WTC11 (cell line): ENCODE measurements at regions not wholly inside any gene's neighbourhood (a gene's known extent, or its start where the extent isn't known, plus 50 kb on each side); places are given as distances from the start of the nearest gene placed in this dataset.

ENCODE experiments used
- ATAC-seq: fragments of 200-7000 bp; cut with Tn5 transposase; 2 replicates; pipeline ENCODE4 v1.10.0; 2021; ENCODE audit warnings: mild to moderate bottlenecking, moderate library complexity
- CTCF ChIA-PET: fragments of 300-600 bp; sonication (Branson Sonifier 250); formaldehyde crosslinking; loops from one replicate; lab custom pipeline; 2021; ENCODE audit warnings: antibody characterized with exemption; lab: Charles Lee
- POLR2A ChIA-PET: fragments of 350-600 bp; sonication (Branson Sonifier 250); formaldehyde crosslinking; loops from one replicate; lab custom pipeline; 2021; ENCODE audit warnings: antibody characterized with exemption; lab: Charles Lee
- DNase-seq: peaks from one replicate; pipeline ENCODE4 v3.0.0; 2021; ENCODE audit warnings: low spot score
- H3K27ac Mint-ChIP-seq: 2 replicates; pipeline ENCODE4 v1.8.0; 2021; ENCODE audit warnings: mixed read lengths
- H3K27me3 Mint-ChIP-seq: 2 replicates; pipeline ENCODE4 v1.8.0; 2021; ENCODE audit warnings: low read depth, mild to moderate bottlenecking, moderate library complexity, mixed read lengths
- H3K36me3 Mint-ChIP-seq: 2 replicates; pipeline ENCODE4 v1.8.0; 2021; ENCODE audit warnings: mixed read lengths
- H3K4me1 Mint-ChIP-seq: 2 replicates; pipeline ENCODE4 v1.8.0; 2022; ENCODE audit warnings: mixed read lengths
- H3K4me3 Mint-ChIP-seq: 2 replicates; pipeline ENCODE4 v1.8.0; 2021; ENCODE audit warnings: mild to moderate bottlenecking, moderate library complexity, mixed read lengths
- H3K9me3 Mint-ChIP-seq: 2 replicates; pipeline ENCODE4 v1.8.0; 2021; ENCODE audit warnings: mixed read lengths
- CBFB ChIP-seq: sonication (generic); formaldehyde crosslinking; IDR thresholded peaks from 2 replicates; pipeline ENCODE4 v1.8.1; 2022; ENCODE audit warnings: mild to moderate bottlenecking, low read depth, missing genetic modification reagents
- ELF4 ChIP-seq: sonication (generic); formaldehyde crosslinking; IDR thresholded peaks from 2 replicates; pipeline ENCODE4 v1.8.1; 2022; ENCODE audit warnings: low read depth, mild to moderate bottlenecking, moderate library complexity, missing genetic modification reagents
- KAT7 ChIP-seq: sonication (generic); formaldehyde crosslinking; IDR thresholded peaks from 2 replicates; pipeline ENCODE4 v1.8.1; 2023; ENCODE audit warnings: missing genetic modification reagents, mild to moderate bottlenecking, borderline replicate concordance
- RELA ChIP-seq: sonication (generic); formaldehyde crosslinking; IDR thresholded peaks from 2 replicates; pipeline ENCODE4 v1.8.1; 2022; ENCODE audit warnings: missing genetic modification reagents, mild to moderate bottlenecking, borderline replicate concordance
- SMAD4 ChIP-seq: sonication (generic); formaldehyde crosslinking; IDR thresholded peaks from 2 replicates; pipeline ENCODE4 v1.8.0; 2022; ENCODE audit warnings: mild to moderate bottlenecking, missing genetic modification reagents
- TP53 ChIP-seq: sonication (generic); formaldehyde crosslinking; IDR thresholded peaks from 2 replicates; pipeline ENCODE4 v1.8.1; 2023; ENCODE audit warnings: mild to moderate bottlenecking, missing genetic modification reagents
- ZMAT4 ChIP-seq: fragments of 250-450 bp; sonication (Bioruptor Pico); IDR thresholded peaks from 2 replicates; pipeline ENCODE4 v1.9.0; 2021; ENCODE audit warnings: mild to moderate bottlenecking
- ZNF219 ChIP-seq: sonication (generic); formaldehyde crosslinking; IDR thresholded peaks from 2 replicates; pipeline ENCODE4 v1.8.0; 2023; ENCODE audit warnings: missing genetic modification reagents, mild to moderate bottlenecking, borderline replicate concordance
- ZNF263 ChIP-seq: sonication (generic); formaldehyde crosslinking; IDR thresholded peaks from 2 replicates; pipeline ENCODE4 v1.8.1; 2022; ENCODE audit warnings: low read depth, mild to moderate bottlenecking, moderate library complexity, missing genetic modification reagents
- TF ChIP-seq, protein P1 (sequence below): fragments of 250-450 bp; sonication (Bioruptor Pico); conservative IDR thresholded peaks from 2 replicates; pipeline ENCODE4 v1.9.0; 2021; ENCODE audit warnings: mild to moderate bottlenecking
- TF ChIP-seq, protein P2 (sequence below): fragments of 250-450 bp; sonication (Bioruptor Pico); IDR thresholded peaks from 2 replicates; pipeline ENCODE4 v2.1.2; 2022; ENCODE audit warnings: mild to moderate bottlenecking, moderate library complexity
- TF ChIP-seq, protein P3 (sequence below): sonication (generic); formaldehyde crosslinking; IDR thresholded peaks from 2 replicates; pipeline ENCODE4 v1.8.1; 2023; ENCODE audit warnings: mild to moderate bottlenecking, missing genetic modification reagents, moderate library complexity
- TF ChIP-seq, protein P4 (sequence below): sonication (generic); formaldehyde crosslinking; IDR thresholded peaks from 2 replicates; pipeline ENCODE4 v1.8.0; 2022; ENCODE audit warnings: mild to moderate bottlenecking, missing genetic modification reagents
- TF ChIP-seq, protein P5 (sequence below): sonication (generic); formaldehyde crosslinking; IDR thresholded peaks from 2 replicates; pipeline ENCODE4 v1.8.1; 2023; ENCODE audit warnings: mild to moderate bottlenecking, moderate library complexity, missing genetic modification reagents
- TF ChIP-seq, protein P6 (sequence below): sonication (generic); formaldehyde crosslinking; IDR thresholded peaks from 2 replicates; pipeline ENCODE4 v1.8.1; 2022; ENCODE audit warnings: missing genetic modification reagents, borderline replicate concordance
- TF ChIP-seq, protein P7 (sequence below): sonication (generic); formaldehyde crosslinking; IDR thresholded peaks from 2 replicates; pipeline ENCODE4 v1.8.0; 2022; ENCODE audit warnings: mild to moderate bottlenecking, missing genetic modification reagents

GRCh38 chr13:80441968-80442367, 101.0 kb upstream of the SPRY2 start (continued):
- TF ChIP-seq, protein P1, sequence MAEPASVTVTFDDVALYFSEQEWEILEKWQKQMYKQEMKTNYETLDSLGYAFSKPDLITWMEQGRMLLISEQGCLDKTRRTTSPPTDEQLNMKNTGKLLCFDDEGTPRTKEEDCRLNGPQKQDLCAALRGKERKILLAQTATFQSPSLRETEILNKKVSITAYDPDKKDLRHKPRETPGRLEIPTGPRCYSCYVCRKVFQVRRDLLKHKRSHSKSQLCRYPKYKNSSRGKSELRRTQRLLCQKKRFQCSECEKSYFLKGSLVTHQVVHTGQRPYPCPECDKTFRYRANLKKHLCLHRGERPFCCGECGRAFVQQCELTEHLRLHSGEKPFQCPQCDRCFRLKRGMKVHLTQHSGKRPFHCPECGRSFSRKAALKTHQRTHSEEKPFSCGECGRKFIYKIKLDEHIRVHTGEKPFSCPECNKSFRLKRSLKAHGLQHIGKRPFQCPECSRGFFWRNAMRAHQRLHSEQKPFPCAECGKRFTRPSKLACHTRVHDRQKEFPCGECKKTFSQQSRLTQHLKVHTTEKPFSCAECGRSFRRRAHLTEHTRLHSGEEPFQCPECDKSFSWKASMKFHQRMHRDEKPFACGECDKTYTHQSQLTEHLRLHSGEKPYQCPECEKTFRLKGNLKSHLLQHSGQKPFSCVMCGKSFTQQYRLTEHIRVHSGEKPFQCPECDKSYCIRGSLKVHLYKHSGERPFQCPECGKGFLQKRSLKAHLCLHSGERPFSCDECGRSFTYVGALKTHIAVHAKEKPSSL (CRISPR knock-in tag): no peak
- TF ChIP-seq, protein P2, sequence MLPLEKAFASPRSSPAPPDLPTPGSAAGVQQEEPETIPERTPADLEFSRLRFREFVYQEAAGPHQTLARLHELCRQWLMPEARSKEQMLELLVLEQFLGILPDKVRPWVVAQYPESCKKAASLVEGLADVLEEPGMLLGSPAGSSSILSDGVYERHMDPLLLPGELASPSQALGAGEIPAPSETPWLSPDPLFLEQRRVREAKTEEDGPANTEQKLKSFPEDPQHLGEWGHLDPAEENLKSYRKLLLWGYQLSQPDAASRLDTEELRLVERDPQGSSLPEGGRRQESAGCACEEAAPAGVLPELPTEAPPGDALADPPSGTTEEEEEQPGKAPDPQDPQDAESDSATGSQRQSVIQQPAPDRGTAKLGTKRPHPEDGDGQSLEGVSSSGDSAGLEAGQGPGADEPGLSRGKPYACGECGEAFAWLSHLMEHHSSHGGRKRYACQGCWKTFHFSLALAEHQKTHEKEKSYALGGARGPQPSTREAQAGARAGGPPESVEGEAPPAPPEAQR (CRISPR knock-in tag): no peak
- TF ChIP-seq, protein P3, sequence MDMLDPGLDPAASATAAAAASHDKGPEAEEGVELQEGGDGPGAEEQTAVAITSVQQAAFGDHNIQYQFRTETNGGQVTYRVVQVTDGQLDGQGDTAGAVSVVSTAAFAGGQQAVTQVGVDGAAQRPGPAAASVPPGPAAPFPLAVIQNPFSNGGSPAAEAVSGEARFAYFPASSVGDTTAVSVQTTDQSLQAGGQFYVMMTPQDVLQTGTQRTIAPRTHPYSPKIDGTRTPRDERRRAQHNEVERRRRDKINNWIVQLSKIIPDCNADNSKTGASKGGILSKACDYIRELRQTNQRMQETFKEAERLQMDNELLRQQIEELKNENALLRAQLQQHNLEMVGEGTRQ (CRISPR knock-in tag): no peak
- TF ChIP-seq SMAD4 (CRISPR knock-in tag) (no peak), KAT7 (CRISPR knock-in tag) (no peak), ELF4 (CRISPR knock-in tag) (no peak)

DNA sequence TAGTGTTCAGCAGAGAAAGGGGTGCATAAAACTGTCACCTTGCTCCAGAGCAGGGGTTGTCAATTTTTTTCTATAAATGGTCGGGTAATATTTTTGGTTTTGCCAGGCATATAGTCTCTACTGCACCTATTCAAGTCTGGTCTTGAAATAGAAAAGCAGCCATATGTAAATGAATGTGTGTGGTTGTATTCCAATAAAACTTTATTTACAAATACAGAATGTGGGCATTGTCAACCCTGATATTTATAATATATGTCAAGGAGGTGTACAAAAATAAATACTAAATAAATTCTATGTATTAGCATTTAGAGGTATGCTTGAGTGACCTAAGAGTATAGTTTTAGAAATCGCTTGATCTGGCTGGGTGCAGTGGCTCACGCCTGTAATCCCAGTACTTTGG, 97.6 kb upstream of the SPRY2 start:
- CTCF ChIA-PET: no interaction called here

More for the DNA sequence above, 97.6 kb upstream of the SPRY2 start:
- Mint-ChIP-seq H3K4me3 (no peak overlapping the region), H3K36me3 (no peaks in the 10 kb centered on the region), H3K9me3 (peaks cover 5% of the 10 kb centered on the region), H3K4me1 (peaks cover 9% of the 10 kb centered on the region), H3K27me3 (no peaks in the 10 kb centered on the region; the same call in 1 of the 2 replicates), H3K27ac (no peak overlapping the region)
- TF ChIP-seq, protein P4, sequence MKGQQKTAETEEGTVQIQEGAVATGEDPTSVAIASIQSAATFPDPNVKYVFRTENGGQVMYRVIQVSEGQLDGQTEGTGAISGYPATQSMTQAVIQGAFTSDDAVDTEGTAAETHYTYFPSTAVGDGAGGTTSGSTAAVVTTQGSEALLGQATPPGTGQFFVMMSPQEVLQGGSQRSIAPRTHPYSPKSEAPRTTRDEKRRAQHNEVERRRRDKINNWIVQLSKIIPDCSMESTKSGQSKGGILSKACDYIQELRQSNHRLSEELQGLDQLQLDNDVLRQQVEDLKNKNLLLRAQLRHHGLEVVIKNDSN (CRISPR knock-in tag): no peak
- TF ChIP-seq, protein P5, sequence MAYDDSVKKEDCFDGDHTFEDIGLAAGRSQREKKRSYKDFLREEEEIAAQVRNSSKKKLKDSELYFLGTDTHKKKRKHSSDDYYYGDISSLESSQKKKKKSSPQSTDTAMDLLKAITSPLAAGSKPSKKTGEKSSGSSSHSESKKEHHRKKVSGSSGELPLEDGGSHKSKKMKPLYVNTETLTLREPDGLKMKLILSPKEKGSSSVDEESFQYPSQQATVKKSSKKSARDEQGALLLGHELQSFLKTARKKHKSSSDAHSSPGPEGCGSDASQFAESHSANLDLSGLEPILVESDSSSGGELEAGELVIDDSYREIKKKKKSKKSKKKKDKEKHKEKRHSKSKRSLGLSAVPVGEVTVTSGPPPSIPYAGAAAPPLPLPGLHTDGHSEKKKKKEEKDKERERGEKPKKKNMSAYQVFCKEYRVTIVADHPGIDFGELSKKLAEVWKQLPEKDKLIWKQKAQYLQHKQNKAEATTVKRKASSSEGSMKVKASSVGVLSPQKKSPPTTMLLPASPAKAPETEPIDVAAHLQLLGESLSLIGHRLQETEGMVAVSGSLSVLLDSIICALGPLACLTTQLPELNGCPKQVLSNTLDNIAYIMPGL (CRISPR knock-in tag): no peak
- TF ChIP-seq ZMAT4 (CRISPR knock-in tag): no peak
- TF ChIP-seq ZNF219 (CRISPR knock-in tag): no peak
- TF ChIP-seq, protein P6, sequence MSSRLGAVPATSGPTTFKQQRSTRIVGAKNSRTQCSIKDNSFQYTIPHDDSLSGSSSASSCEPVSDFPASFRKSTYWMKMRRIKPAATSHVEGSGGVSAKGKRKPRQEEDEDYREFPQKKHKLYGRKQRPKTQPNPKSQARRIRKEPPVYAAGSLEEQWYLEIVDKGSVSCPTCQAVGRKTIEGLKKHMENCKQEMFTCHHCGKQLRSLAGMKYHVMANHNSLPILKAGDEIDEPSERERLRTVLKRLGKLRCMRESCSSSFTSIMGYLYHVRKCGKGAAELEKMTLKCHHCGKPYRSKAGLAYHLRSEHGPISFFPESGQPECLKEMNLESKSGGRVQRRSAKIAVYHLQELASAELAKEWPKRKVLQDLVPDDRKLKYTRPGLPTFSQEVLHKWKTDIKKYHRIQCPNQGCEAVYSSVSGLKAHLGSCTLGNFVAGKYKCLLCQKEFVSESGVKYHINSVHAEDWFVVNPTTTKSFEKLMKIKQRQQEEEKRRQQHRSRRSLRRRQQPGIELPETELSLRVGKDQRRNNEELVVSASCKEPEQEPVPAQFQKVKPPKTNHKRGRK (CRISPR knock-in tag): no peak
- TF ChIP-seq TP53: no peak
- no peak for TF ChIP-seq RELA (CRISPR knock-in tag)
- TF ChIP-seq, protein P7, sequence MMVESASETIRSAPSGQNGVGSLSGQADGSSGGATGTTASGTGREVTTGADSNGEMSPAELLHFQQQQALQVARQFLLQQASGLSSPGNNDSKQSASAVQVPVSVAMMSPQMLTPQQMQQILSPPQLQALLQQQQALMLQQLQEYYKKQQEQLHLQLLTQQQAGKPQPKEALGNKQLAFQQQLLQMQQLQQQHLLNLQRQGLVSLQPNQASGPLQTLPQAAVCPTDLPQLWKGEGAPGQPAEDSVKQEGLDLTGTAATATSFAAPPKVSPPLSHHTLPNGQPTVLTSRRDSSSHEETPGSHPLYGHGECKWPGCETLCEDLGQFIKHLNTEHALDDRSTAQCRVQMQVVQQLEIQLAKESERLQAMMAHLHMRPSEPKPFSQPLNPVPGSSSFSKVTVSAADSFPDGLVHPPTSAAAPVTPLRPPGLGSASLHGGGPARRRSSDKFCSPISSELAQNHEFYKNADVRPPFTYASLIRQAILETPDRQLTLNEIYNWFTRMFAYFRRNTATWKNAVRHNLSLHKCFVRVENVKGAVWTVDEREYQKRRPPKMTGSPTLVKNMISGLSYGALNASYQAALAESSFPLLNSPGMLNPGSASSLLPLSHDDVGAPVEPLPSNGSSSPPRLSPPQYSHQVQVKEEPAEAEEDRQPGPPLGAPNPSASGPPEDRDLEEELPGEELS (CRISPR knock-in tag): no peak
- TF ChIP-seq CBFB (CRISPR knock-in tag): no peak
- TF ChIP-seq ZNF263: no peak
- DNase-seq (no peak), ATAC-seq (no peak)
- POLR2A ChIA-PET: no interaction called here
